Esophagus muscularis mucosa (tissue), 4 donors: ENCODE measurements at regions not wholly inside any gene's neighbourhood (a gene's known extent, or its start where the extent isn't known, plus 50 kb on each side); places are given as distances from the start of the nearest gene placed in this dataset.
"Not testable (repeated sequence)": the region's sequence is repeated elsewhere in the genome, so short reads cannot be mapped to it uniquely, and the experiment has no call there.

Source experiments
- DNase-seq: peaks from one replicate; pipeline ENCODE4 v3.0.0-alpha.2; 2017; ENCODE audit errors: extremely low spot score
- H3K27ac ChIP-seq, 4 donors: fragments of 200-600 bp; sonication (generic); replicated peaks in 1 of 4; 1 replicate in 3 of 4; 2 replicates in 1 of 4; pipeline ENCODE4 v1.5.1; 2016 to 2019; ENCODE audit warnings: mild to moderate bottlenecking in 1 of 4
- H3K27me3 ChIP-seq, 4 donors: fragments of 200-600 bp; sonication (generic); one replicate each; pipeline versions ENCODE4 v1.5.1 to v1.6.0; 2016 to 2019
- H3K36me3 ChIP-seq, 4 donors: fragments of 200-600 bp; sonication (generic); one replicate each; pipeline ENCODE4 v1.5.1; 2016 to 2019
- H3K4me1 ChIP-seq, 4 donors: fragments of 200-600 bp; sonication (generic); one replicate each; pipeline ENCODE4 v1.5.1; 2016 to 2019
- H3K4me3 ChIP-seq, 4 donors: fragments of 200-600 bp; sonication (generic); 1 replicate in 2 of 4; 2 replicates in 2 of 4; pipeline ENCODE4 v1.5.1; 2016 to 2019; ENCODE audit warnings: mild to moderate bottlenecking in 4 of 4, moderate library complexity in 1 of 4
- H3K9me3 ChIP-seq, 4 donors: fragments of 200-600 bp; sonication (generic); 1 replicate in 3 of 4; 2 replicates in 1 of 4; pipeline ENCODE4 v1.5.1; 2016 to 2019
- EP300 ChIP-seq: sonication (generic); formaldehyde crosslinking; IDR thresholded peaks from one replicate; pipeline ENCODE4 v1.6.1; 2017; ENCODE audit warnings: antibody characterized with exemption
- POLR2A ChIP-seq: fragments of 450-650 bp; IDR thresholded peaks from one replicate; pipeline ENCODE4 v1.6.1; 2017; ENCODE audit warnings: antibody characterized with exemption, moderate library complexity, mild to moderate bottlenecking, low read depth
- POLR2AphosphoS5 ChIP-seq, 2 donors: sonication (generic); formaldehyde crosslinking; IDR thresholded peaks; one replicate each; pipeline ENCODE4 v1.6.1; 2017; ENCODE audit warnings: antibody characterized with exemption in 2 of 2
- WGBS: methylation state at CpG from one replicate; pipeline ENCODE4 v1.1.5; 2018; 5-methylcytosine and 5-hydroxymethylcytosine counted together
- intact Hi-C: fragments of 100-400 bp; cut with DNase I; formaldehyde crosslinking; loops from one replicate; pipeline ENCODE4 v1.15.1; 2023
- TF ChIP-seq, protein P1 (sequence below), 3 experiments: fragments of 200-600 bp in 2 of 3; fragments of 450-650 bp in 1 of 3; sonication (generic) in 2 of 3; IDR thresholded peaks; one replicate each; pipeline ENCODE4 v1.5.1; 2017 to 2019; ENCODE audit warnings: antibody characterized with exemption in 3 of 3, mild to moderate bottlenecking in 2 of 3, moderate library complexity in 1 of 3

- Histone ChIP-seq H3K36me3 (no peaks in the 10 kb centered on the region), H3K4me1 (peaks cover 48 to 93% (median 89%) of the 10 kb centered on the region in 4 donors), H3K4me3 (no peak overlapping the region), H3K9me3 (no peaks in the 10 kb centered on the region), H3K27ac (peak overlapping the region; percentile 85 to 90 (median 87)), H3K27me3 (no peaks in the 10 kb centered on the region)
- DNase-seq = no peak
- intact Hi-C loops = loop anchor here (5.0 kb wide), 1 partner anchor 78 kb away; the partner anchor contains the start of genes SEPTIN10 and SOWAHC
- WGBS = 56% methylated on average over 6 of the region's 6 CpGs
- no peak for TF ChIP-seq POLR2A
- TF ChIP-seq, protein P1, sequence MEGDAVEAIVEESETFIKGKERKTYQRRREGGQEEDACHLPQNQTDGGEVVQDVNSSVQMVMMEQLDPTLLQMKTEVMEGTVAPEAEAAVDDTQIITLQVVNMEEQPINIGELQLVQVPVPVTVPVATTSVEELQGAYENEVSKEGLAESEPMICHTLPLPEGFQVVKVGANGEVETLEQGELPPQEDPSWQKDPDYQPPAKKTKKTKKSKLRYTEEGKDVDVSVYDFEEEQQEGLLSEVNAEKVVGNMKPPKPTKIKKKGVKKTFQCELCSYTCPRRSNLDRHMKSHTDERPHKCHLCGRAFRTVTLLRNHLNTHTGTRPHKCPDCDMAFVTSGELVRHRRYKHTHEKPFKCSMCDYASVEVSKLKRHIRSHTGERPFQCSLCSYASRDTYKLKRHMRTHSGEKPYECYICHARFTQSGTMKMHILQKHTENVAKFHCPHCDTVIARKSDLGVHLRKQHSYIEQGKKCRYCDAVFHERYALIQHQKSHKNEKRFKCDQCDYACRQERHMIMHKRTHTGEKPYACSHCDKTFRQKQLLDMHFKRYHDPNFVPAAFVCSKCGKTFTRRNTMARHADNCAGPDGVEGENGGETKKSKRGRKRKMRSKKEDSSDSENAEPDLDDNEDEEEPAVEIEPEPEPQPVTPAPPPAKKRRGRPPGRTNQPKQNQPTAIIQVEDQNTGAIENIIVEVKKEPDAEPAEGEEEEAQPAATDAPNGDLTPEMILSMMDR (IDR thresholded peaks at IDR 0.05) = no peak
Observed at GRCh38 chr2:109690457-109690821, 76.3 kb downstream of the SOWAHC start.

DNA sequence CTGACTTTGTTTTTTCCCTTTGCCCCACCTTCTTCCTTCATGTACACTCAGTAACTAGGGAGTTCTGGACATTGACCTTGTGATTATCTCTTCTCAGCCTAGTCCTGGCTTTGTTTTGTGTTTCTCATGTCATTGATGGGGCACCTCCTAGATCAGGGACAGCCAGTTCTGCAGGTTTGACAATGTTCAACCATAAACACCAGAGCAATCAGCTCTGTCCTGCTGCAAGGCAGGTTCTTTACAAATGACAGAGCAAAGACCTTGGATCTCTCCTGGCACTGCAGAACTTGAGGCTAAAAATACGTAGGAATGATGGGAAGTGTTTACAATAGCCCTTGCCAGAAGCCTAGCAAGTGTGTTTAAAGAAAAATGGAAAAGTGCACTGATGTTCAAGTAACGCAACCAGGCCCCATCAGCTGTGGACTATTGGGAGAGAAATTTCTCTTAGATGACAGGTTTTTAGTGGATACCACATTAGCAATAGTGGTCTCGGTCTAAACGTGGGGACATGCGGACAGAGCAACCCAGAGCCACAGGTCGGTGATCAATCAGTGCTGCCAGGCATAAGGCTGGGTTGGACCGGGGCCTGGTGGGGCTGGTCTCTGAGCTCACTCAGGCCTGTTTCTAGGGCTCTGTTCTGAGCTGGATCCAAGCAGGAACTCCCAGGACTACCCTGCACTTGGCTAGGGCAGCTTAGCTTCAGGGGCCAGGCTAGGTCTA lies 76.8 kb downstream of the SOWAHC start:
- H3K27ac ChIP-seq = peak overlapping the region; percentile 85 to 90 (median 87)
- no peak overlapping the region for H3K4me3 ChIP-seq
- H3K9me3 ChIP-seq = no peaks in the 10 kb centered on the region
- intact Hi-C loops = loop anchor here (5.0 kb wide), 1 partner anchor 79 kb away; the partner anchor contains the start of genes SEPTIN10 and SOWAHC
- WGBS = 15% methylated on average over 7 of the region's 7 CpGs
- no peaks in the 10 kb centered on the region for H3K36me3 ChIP-seq
- no peaks in the 10 kb centered on the region for H3K27me3 ChIP-seq
- TF ChIP-seq EP300 = peak; percentile 50
- TF ChIP-seq POLR2A = no peak
- TF ChIP-seq POLR2AphosphoS5 (IDR thresholded peaks at IDR 0.05) = peak; percentile 60 to 86
- TF ChIP-seq, protein P1 (IDR thresholded peaks at IDR 0.05) = no peak
- DNase-seq = no peak
- H3K4me1 ChIP-seq = peaks cover 48 to 88% (median 86%) of the 10 kb centered on the region in 4 donors

- 55% methylated on average over 15 of the region's 15 CpGs for WGBS
- Histone ChIP-seq H3K27ac (peak overlapping the region; percentile 85 to 90 (median 87)), H3K4me1 (peaks cover 48 to 76% (median 74%) of the 10 kb centered on the region in 4 donors), H3K27me3 (no peaks in the 10 kb centered on the region), H3K36me3 (no peaks in the 10 kb centered on the region), H3K4me3 (no peak overlapping the region), H3K9me3 (no peaks in the 10 kb centered on the region)
- intact Hi-C loops = loop anchor here (5.0 kb wide), 1 partner anchor 80 kb away; the partner anchor contains the start of genes SEPTIN10 and SOWAHC
- TF ChIP-seq, protein P1 (IDR thresholded peaks at IDR 0.05) = no peak
- TF ChIP-seq POLR2A (no peak), EP300 (no peak), POLR2AphosphoS5 (IDR thresholded peaks at IDR 0.05) (no peak)
- DNase-seq = no peak
Observed at GRCh38 chr2:109692013-109692743, 78.0 kb downstream of the SOWAHC start.

- not testable (repeated sequence) for H3K36me3 ChIP-seq, DNase-seq, H3K27me3 ChIP-seq, H3K9me3 ChIP-seq, H3K4me3 ChIP-seq
- WGBS = 75% methylated on average over 9 of the region's 9 CpGs
- intact Hi-C loops = loop anchor here (5.0 kb wide), 1 partner anchor 81 kb away; the partner anchor contains the start of genes SEPTIN10 and SOWAHC
- Histone ChIP-seq H3K4me1 (peaks cover 48 to 71% (median 70%) of the 10 kb centered on the region in 4 donors), H3K27ac (peak overlapping the region; percentile 85 to 90 (median 87))
Observed at GRCh38 chr2:109692831-109693230, 78.7 kb downstream of the SOWAHC start.

DNA sequence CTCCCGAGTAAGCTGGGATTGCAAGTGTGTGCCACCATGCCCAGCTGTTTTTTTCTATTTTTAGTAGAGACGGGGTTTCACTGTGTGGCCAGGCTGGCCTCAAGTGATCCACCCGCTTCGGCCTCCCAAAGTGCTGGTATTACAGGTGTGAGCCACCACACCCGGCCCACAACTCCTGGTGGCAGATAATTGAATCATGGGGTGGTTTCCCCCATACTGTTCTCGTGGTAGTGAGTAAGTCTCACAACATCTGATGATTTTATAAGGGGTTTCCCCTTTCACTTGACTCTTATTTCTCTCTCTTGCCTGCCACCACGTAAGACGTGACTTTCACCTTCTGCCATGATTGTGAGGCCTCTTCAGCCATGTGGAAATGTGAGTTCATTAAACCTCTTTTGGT lies 79.1 kb downstream of the SOWAHC start:
- intact Hi-C loops = loop anchor here (5.0 kb wide), 1 partner anchor 81 kb away; the partner anchor contains the start of genes SEPTIN10 and SOWAHC
- WGBS = 79% methylated on average over 8 of the region's 8 CpGs
- not testable (repeated sequence) for H3K4me3 ChIP-seq, H3K27me3 ChIP-seq, DNase-seq, H3K9me3 ChIP-seq, H3K36me3 ChIP-seq
- Histone ChIP-seq H3K27ac (peak overlapping the region; percentile 85 to 90 (median 87)), H3K4me1 (peaks cover 48 to 70% (median 68%) of the 10 kb centered on the region in 4 donors)
